Natural killer cell (primary cell): ENCODE measurements at regions not wholly inside any gene's neighbourhood (a gene's known extent, or its start where the extent isn't known, plus 50 kb on each side); places are given as distances from the start of the nearest gene placed in this dataset.

Experiments used
- ATAC-seq, 3 donors: fragments of 150-1000 bp in 2 of 3; fragments of 200-7000 bp in 1 of 3; cut with Tn5 transposase; 1 replicate in 1 of 3; 2 replicates in 2 of 3; pipeline ENCODE4 v1.10.0; 2021; ENCODE audit warnings: mild to moderate bottlenecking in 2 of 3, moderate library complexity in 2 of 3
- DNase-seq, 2 donors: peaks; one replicate each; pipeline versions ENCODE4 v3.0.0 to v3.0.0-alpha.2; 2013 to 2021; ENCODE audit warnings: mixed read lengths in 1 of 2
- H3K27ac ChIP-seq: one replicate; pipeline ENCODE4 v1.5.1; 2013; ENCODE audit warnings: mild to moderate bottlenecking, low read length
- H3K27me3 ChIP-seq: one replicate; pipeline ENCODE4 v1.6.1; 2013; ENCODE audit warnings: low read length; ENCODE audit not compliant: control insufficient read depth, insufficient read depth
- H3K36me3 ChIP-seq: one replicate; pipeline ENCODE4 v1.6.1; 2013; ENCODE audit warnings: low read length; ENCODE audit not compliant: control insufficient read depth, insufficient read depth
- H3K4me1 ChIP-seq: one replicate; pipeline ENCODE4 v1.6.1; 2013; ENCODE audit warnings: low read length; ENCODE audit not compliant: control insufficient read depth, insufficient read depth
- H3K4me3 ChIP-seq: one replicate; pipeline ENCODE4 v1.5.1; 2013; ENCODE audit warnings: low read length
- H3K9me3 ChIP-seq: one replicate; pipeline ENCODE4 v1.6.1; 2013; ENCODE audit warnings: low read length; ENCODE audit not compliant: control insufficient read depth, insufficient read depth
- H3K27ac Mint-ChIP-seq, 2 donors: one replicate each; pipeline ENCODE4 v1.8.0; 2022; ENCODE audit warnings: mild to moderate bottlenecking in 2 of 2, mixed read lengths in 2 of 2, moderate library complexity in 1 of 2
- H3K27me3 Mint-ChIP-seq, 2 donors: one replicate each; pipeline ENCODE4 v1.8.0; 2022; ENCODE audit warnings: low read depth in 2 of 2, mixed read lengths in 2 of 2
- H3K36me3 Mint-ChIP-seq: one replicate; pipeline ENCODE4 v1.8.0; 2022; ENCODE audit warnings: mixed read lengths
- H3K4me1 Mint-ChIP-seq, 2 donors: one replicate each; pipeline ENCODE4 v1.8.0; 2022; ENCODE audit warnings: mixed read lengths in 2 of 2
- H3K4me3 Mint-ChIP-seq: one replicate; pipeline ENCODE4 v1.8.0; 2022; ENCODE audit warnings: mild to moderate bottlenecking, moderate library complexity, mixed read lengths
- H3K9me3 Mint-ChIP-seq, 2 donors: one replicate each; pipeline ENCODE4 v1.8.0; 2022; ENCODE audit warnings: mixed read lengths in 2 of 2
- CTCF ChIP-seq: fragments of 200-600 bp; IDR thresholded peaks from one replicate; pipeline ENCODE4 v1.8.0; 2022; ENCODE audit warnings: antibody characterized with exemption
- WGBS: methylation state at CpG from one replicate; pipeline ENCODE4 v1.1.7; 2013; ENCODE audit warnings: missing lambda C conversion rate; ENCODE audit not compliant: insufficient coverage; 5-methylcytosine and 5-hydroxymethylcytosine counted together
- intact Hi-C: fragments of 100-400 bp; cut with micrococcal nuclease; formaldehyde crosslinking; loops from one replicate; pipeline ENCODE4 v1.14.2; 2022

DNA sequence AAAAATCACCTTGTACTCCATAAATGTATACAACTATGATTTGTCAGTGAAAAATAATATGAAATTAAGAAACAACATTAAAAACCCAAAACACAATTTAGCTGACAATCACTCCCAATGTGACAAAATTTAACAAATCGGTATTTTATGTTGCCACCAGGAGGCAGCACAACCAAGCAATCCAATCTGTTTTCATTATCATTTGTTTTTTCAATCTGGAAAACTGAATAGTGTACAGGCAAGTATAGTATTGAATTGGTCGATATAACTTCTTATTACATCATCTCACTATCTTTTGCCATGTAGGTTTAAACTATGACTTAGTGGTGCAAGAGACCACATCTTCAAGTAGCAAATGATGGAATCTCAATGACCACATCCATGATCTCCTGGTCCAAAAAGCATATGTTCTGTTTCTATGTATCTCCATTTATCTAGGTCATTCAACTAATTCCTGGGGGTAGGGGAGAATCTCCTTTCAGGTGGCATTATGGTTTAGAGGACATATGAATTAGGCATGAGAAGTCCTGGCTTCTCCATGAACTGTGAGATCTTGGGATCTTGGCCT, 112.9 kb upstream of the AGA start:
- TF ChIP-seq CTCF: peak; percentile 39
- Histone ChIP-seq H3K9me3 (no peaks in the 10 kb centered on the region), H3K27me3 (no peaks in the 10 kb centered on the region), H3K4me3 (no peak overlapping the region), H3K36me3 (no peaks in the 10 kb centered on the region), H3K27ac (no peak overlapping the region), H3K4me1 (no peaks in the 10 kb centered on the region)
- no CpG with 5 or more reads among the region's 2 CpGs for whole genome bisulfite sequencing
- DNase-seq: peak in 1 of 2 donors; percentile 26
- H3K27me3 Mint-ChIP-seq: no peaks in the 10 kb centered on the region
- peaks cover 0 to 6% of the 10 kb centered on the region in 2 donors for H3K9me3 Mint-ChIP-seq
- H3K27ac Mint-ChIP-seq: no peak overlapping the region
- intact Hi-C loops: no loop called here
- H3K4me3 Mint-ChIP-seq: no peak overlapping the region
- no peak for ATAC-seq
- H3K4me1 Mint-ChIP-seq: no peaks in the 10 kb centered on the region
- no peaks in the 10 kb centered on the region for H3K36me3 Mint-ChIP-seq

DNA sequence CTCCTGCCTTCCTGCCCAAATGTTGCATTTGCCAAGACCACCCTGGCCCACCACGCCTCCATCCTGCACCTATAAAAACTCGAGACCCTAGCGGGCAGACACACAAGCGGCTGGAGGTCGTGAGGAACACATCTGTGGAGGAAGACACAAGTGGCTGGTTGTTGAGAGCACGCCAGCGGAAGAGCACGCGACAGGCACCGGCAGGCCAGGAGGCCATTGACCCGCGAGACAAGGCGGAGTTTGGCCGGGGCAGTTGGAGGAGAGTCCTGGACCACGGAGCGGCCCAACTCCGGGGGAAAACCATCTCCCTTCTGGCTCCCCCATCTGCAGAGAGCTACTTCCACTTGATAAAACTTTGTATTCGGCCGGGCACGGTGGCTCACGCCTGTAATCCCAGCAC, 115.2 kb upstream of the AGA start:
- H3K9me3 Mint-ChIP-seq: no peaks in the 10 kb centered on the region
- H3K4me3 Mint-ChIP-seq: no peak overlapping the region
- Histone ChIP-seq H3K27me3 (no peaks in the 10 kb centered on the region), H3K36me3 (no peaks in the 10 kb centered on the region), H3K27ac (no peak overlapping the region), H3K4me3 (no peak overlapping the region), H3K9me3 (no peaks in the 10 kb centered on the region), H3K4me1 (no peaks in the 10 kb centered on the region)
- H3K27me3 Mint-ChIP-seq: no peaks in the 10 kb centered on the region
- DNase-seq (no peak), ATAC-seq (no peak)
- H3K4me1 Mint-ChIP-seq: no peaks in the 10 kb centered on the region
- WGBS: 95% methylated on average over 21 of the region's 21 CpGs
- H3K27ac Mint-ChIP-seq: no peak overlapping the region
- intact Hi-C loops: no loop called here
- no peak for TF ChIP-seq CTCF
- H3K36me3 Mint-ChIP-seq: no peaks in the 10 kb centered on the region

DNA sequence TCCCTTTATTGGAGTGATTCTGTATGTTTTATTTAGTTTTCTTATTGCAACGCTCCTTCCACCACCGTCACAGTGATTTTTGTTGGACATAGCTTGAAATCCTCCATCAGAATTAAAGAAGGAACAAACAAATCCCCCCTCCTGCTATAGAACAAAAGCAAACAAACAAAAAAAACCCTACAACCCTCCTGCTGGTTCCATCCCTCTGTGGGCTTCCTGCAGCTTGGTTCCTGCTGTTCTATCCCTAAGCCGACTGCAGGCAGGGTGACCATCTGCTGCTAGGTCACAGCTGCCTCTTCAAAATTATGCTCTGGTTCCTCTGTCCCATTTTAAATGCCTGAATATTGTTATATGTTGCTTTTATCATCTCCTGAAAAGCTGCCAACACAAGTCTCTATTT, 116.8 kb upstream of the AGA start:
- 96% methylated on average over 3 of the region's 3 CpGs for WGBS
- TF ChIP-seq CTCF: no peak
- Mint-ChIP-seq H3K36me3 (no peaks in the 10 kb centered on the region), H3K4me3 (no peak overlapping the region), H3K27ac (no peak overlapping the region), H3K27me3 (no peaks in the 10 kb centered on the region), H3K9me3 (no peaks in the 10 kb centered on the region), H3K4me1 (no peaks in the 10 kb centered on the region)
- no peak for ATAC-seq
- H3K27ac ChIP-seq: no peak overlapping the region
- H3K36me3 ChIP-seq: no peaks in the 10 kb centered on the region
- intact Hi-C loops: no loop called here
- H3K4me1 ChIP-seq: no peaks in the 10 kb centered on the region
- no peaks in the 10 kb centered on the region for H3K9me3 ChIP-seq
- H3K4me3 ChIP-seq: no peak overlapping the region
- no peaks in the 10 kb centered on the region for H3K27me3 ChIP-seq
- DNase-seq: no peak

DNA sequence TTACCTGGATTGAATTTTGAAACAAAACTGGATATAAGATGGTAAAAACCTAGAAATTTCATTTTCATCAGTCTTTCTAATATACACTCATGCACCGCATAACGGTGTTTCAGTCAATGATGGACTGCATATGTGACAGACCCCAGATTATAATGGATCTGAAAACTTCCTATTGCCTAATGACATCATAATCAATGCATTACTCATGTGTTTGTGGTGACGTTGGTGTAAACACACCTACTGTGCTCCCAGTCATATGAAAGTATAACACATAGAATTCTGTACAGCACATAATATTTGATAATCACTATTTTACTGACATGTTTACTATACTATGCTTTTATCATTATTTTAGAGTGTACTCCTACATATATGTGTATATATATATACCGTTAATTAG, 119.9 kb upstream of the AGA start:
- intact Hi-C loops: no loop called here
- H3K36me3 Mint-ChIP-seq: no peaks in the 10 kb centered on the region
- no peaks in the 10 kb centered on the region for H3K4me1 Mint-ChIP-seq
- H3K9me3 Mint-ChIP-seq: peaks cover 2 to 4% of the 10 kb centered on the region in 2 donors
- no peaks in the 10 kb centered on the region for H3K4me1 ChIP-seq
- no peaks in the 10 kb centered on the region for H3K36me3 ChIP-seq
- no peak for TF ChIP-seq CTCF
- H3K4me3 ChIP-seq: no peak overlapping the region
- DNase-seq (no peak), ATAC-seq (no peak)
- no peak overlapping the region for H3K27ac Mint-ChIP-seq
- no peaks in the 10 kb centered on the region for H3K27me3 Mint-ChIP-seq
- no peaks in the 10 kb centered on the region for H3K9me3 ChIP-seq
- WGBS: 86% methylated on average over 3 of the region's 4 CpGs
- H3K4me3 Mint-ChIP-seq: no peak overlapping the region
- H3K27me3 ChIP-seq: no peaks in the 10 kb centered on the region
- H3K27ac ChIP-seq: no peak overlapping the region
